ENCODE measurements at regions not wholly inside any gene's neighbourhood (a gene's known extent, or its start where the extent isn't known, plus 50 kb on each side); places are given as distances from the start of the nearest gene placed in this dataset.

DNA sequence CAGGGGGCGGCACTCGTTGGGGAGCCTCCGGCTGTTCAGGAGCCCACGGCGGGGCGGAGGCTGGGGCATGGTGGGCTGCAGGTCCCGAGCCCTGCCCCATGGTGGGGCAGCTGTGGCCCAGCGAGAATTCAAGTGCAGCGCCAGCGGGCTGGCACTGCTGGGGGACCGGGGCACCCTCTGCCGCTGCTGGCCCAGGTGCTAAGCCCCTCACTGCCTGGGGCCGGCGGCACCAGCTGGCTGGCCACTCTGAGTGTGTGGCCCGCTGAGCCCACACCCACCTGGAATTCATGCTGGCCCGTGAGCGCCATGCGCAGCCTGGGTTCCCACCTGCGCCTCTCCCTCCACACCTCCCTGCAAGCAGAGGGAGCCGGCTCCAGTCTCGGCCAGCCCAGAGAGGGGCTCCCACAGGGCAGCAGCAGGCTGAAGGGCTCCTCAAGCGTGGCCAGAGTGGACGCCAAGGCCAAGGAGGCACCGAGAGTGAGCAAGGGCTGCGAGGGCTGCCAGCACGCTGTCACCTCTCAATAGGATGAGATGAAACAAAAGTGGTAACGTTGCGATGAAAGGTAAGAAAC lies 464.9 kb downstream of the PCDH7 start:
- TF ChIP-seq, protein P1, sequence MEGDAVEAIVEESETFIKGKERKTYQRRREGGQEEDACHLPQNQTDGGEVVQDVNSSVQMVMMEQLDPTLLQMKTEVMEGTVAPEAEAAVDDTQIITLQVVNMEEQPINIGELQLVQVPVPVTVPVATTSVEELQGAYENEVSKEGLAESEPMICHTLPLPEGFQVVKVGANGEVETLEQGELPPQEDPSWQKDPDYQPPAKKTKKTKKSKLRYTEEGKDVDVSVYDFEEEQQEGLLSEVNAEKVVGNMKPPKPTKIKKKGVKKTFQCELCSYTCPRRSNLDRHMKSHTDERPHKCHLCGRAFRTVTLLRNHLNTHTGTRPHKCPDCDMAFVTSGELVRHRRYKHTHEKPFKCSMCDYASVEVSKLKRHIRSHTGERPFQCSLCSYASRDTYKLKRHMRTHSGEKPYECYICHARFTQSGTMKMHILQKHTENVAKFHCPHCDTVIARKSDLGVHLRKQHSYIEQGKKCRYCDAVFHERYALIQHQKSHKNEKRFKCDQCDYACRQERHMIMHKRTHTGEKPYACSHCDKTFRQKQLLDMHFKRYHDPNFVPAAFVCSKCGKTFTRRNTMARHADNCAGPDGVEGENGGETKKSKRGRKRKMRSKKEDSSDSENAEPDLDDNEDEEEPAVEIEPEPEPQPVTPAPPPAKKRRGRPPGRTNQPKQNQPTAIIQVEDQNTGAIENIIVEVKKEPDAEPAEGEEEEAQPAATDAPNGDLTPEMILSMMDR (IDR thresholded peaks at IDR 0.05), result no peak
- Histone ChIP-seq H3K27me3 (no peaks in the 10 kb centered on the region), H3K4me3 (no peak overlapping the region), H3K36me3 (no peaks in the 10 kb centered on the region), H3K9me3 (no peaks in the 10 kb centered on the region), H3K27ac (no peak overlapping the region), H3K4me1 (no peaks in the 10 kb centered on the region)
- ATAC-seq (peak; percentile 17), DNase-seq (no peak)
- intact Hi-C loops (cut with DNase I), result no loop called here

DNA sequence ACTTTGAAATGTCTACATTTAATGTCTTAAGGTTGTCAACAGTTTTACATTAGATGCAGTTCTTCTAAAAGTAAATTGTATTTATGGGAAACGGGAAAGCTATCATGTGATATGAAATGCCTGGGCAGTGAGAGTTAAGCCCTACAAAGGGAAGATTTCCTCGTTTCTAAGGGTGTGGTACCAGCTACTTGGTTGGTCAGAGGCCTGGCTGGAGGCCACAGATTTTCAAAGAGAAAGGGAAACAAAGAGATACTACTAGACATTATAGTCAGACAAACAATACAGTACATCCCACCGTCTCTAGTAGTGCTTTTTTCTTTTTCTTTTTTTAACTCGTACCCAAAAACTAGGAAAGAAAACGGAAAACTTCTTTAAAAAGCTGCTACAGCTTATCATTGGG lies 467.8 kb downstream of the PCDH7 start:
- ATAC-seq, result no peak
- intact Hi-C loops (cut with DNase I), result no loop called here

DNA sequence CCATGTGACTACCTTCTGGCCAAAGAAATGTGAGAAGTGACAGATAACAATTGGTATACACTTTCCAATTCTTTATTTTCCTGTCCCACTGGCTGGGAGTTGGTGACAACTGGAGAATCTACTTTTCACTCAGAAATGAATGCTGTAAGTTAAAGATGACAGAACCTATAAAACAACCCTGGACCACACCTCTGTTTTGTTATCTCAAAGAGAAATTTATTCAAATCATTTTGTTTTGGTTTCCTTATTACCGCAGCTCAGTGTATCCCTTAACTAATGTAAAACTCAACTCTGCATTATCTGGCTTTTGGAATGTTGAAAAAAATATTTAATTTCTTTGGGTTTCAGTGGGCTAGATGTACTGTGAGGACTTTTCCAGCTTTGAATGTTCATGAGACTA lies 469.8 kb downstream of the PCDH7 start:
- Histone ChIP-seq H3K27ac (no peak overlapping the region), H3K36me3 (no peaks in the 10 kb centered on the region), H3K4me1 (no peaks in the 10 kb centered on the region), H3K27me3 (no peaks in the 10 kb centered on the region), H3K9me3 (no peaks in the 10 kb centered on the region), H3K4me3 (no peak overlapping the region)
- DNase-seq (no peak), ATAC-seq (no peak)
- TF ChIP-seq, protein P1 (IDR thresholded peaks at IDR 0.05), result no peak
- intact Hi-C loops (cut with DNase I), result no loop called here

More for the DNA sequence above, 467.8 kb downstream of the PCDH7 start:
- no peaks in the 10 kb centered on the region for H3K27me3 ChIP-seq
- DNase-seq, result no peak
- H3K4me3 ChIP-seq, result no peak overlapping the region
- no peaks in the 10 kb centered on the region for H3K4me1 ChIP-seq
- H3K27ac ChIP-seq, result no peak overlapping the region
- H3K36me3 ChIP-seq, result no peaks in the 10 kb centered on the region
- TF ChIP-seq, protein P1 (IDR thresholded peaks at IDR 0.05), result no peak
- H3K9me3 ChIP-seq, result no peaks in the 10 kb centered on the region

DNA sequence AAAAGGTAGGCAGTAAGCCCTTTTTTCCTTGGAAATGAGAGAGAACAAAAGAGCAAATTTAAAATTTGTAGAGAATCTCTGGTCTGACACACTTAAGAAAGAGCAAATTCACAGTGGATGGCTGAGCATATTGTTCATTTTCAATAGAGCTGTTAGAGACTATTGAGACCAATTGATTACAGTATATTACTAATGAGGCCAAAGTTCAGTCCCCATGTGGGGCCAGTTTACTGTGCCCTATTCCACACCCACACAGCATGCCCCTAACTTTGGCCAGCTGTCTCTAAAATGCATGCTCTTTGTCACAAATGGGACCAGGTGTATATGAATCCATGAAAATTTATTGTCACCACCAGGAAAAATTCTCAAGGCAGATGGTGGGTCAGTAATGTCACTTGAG lies 470.5 kb downstream of the PCDH7 start:
- Histone ChIP-seq H3K36me3 (no peaks in the 10 kb centered on the region), H3K27ac (no peak overlapping the region), H3K4me3 (no peak overlapping the region), H3K9me3 (no peaks in the 10 kb centered on the region), H3K27me3 (no peaks in the 10 kb centered on the region), H3K4me1 (no peaks in the 10 kb centered on the region)
- no peak for DNase-seq
- ATAC-seq, result no peak
- TF ChIP-seq, protein P1 (IDR thresholded peaks at IDR 0.05), result no peak
- intact Hi-C loops (cut with DNase I), result no loop called here

DNA sequence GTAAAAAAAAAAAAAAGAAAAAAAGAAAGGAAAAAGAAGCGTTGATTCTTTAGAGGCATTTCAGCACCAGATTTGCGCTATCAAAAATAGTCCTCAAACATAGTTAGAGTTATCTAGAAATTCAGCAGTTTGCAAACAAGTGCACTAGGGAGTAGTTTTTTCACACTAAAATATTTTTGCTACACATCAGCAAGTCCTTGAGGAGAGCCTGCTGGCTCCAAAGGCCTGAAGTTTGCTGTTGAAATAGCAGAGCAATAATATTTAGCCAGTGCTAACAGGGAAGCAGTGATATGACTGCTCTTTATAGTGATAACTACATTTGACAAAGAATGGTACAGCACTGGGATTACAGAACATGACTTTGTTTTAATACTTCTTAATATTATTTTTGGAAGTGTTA lies 472.2 kb downstream of the PCDH7 start:
- Histone ChIP-seq H3K9me3 (no peaks in the 10 kb centered on the region), H3K36me3 (no peaks in the 10 kb centered on the region), H3K27me3 (no peaks in the 10 kb centered on the region), H3K4me1 (no peaks in the 10 kb centered on the region), H3K27ac (no peak overlapping the region), H3K4me3 (no peak overlapping the region)
- DNase-seq, result no peak
- intact Hi-C loops (cut with DNase I), result no loop called here
- ATAC-seq, result peak; percentile 39
- TF ChIP-seq, protein P1 (IDR thresholded peaks at IDR 0.05), result no peak

DNA sequence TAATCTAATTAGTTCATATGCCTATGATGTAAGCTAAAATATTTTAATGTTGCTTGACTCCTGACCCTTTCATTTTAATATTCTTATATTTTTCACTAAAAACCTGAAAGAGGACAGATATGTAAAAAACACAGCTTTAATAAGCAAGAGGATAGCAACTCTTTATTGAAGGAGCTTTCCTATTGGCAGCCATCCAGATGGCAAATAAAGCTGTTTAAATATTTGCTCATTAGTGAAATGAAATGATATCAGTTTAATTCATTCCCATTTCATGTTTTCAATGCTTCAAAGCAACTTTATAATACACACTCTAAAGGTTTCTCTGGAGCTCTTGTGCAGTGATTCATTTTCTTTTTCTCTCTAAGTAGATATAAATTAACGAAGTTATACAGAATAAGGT lies 473.4 kb downstream of the PCDH7 start:
- Histone ChIP-seq H3K4me3 (no peak overlapping the region), H3K9me3 (no peaks in the 10 kb centered on the region), H3K36me3 (no peaks in the 10 kb centered on the region), H3K27me3 (no peaks in the 10 kb centered on the region), H3K4me1 (no peaks in the 10 kb centered on the region), H3K27ac (no peak overlapping the region)
- TF ChIP-seq, protein P1 (IDR thresholded peaks at IDR 0.05), result no peak
- intact Hi-C loops (cut with DNase I), result no loop called here
- ATAC-seq (no peak), DNase-seq (no peak)
